ENCODE measurements at regions not wholly inside any gene's neighbourhood (a gene's known extent, or its start where the extent isn't known, plus 50 kb on each side); places are given as distances from the start of the nearest gene placed in this dataset.

GRCh38 chr16:63312346-63312745 is 1276.1 kb upstream of the CDH8 start:
- Histone ChIP-seq H3K4me3 (ENCODE audit: low read depth, low read length) (no peak overlapping the region), H3K27me3 (ENCODE audit: control insufficient read depth, insufficient read depth, low read length) (no peaks in the 10 kb centered on the region), H3K36me3 (ENCODE audit: control insufficient read depth, insufficient read depth, low read length) (no peaks in the 10 kb centered on the region)
- no peak for FAIRE-seq
- DNase-seq (ENCODE audit: low read depth), result no peak
- no peak for TF ChIP-seq CTCF (IDR thresholded peaks at IDR 0.05; ENCODE audit: insufficient read depth, low read length, severe bottlenecking)

GRCh38 chr16:63311313-63311712 is 1275.1 kb upstream of the CDH8 start:
- DNase-seq (ENCODE audit: low read depth) (no peak), FAIRE-seq (no peak)
- TF ChIP-seq CTCF (IDR thresholded peaks at IDR 0.05; ENCODE audit: insufficient read depth, low read length, severe bottlenecking), result no peak
- no peaks in the 10 kb centered on the region for H3K27me3 ChIP-seq (ENCODE audit: control insufficient read depth, insufficient read depth, low read length)
- no peak overlapping the region for H3K4me3 ChIP-seq (ENCODE audit: low read depth, low read length)
- no peaks in the 10 kb centered on the region for H3K36me3 ChIP-seq (ENCODE audit: control insufficient read depth, insufficient read depth, low read length)

- Histone ChIP-seq H3K4me3 (ENCODE audit: low read depth, low read length) (no peak overlapping the region), H3K27me3 (ENCODE audit: control insufficient read depth, insufficient read depth, low read length) (no peaks in the 10 kb centered on the region), H3K36me3 (ENCODE audit: control insufficient read depth, insufficient read depth, low read length) (no peaks in the 10 kb centered on the region)
- FAIRE-seq (no peak), DNase-seq (ENCODE audit: low read depth) (no peak)
- no peak for TF ChIP-seq CTCF (IDR thresholded peaks at IDR 0.05; ENCODE audit: insufficient read depth, low read length, severe bottlenecking)
Observed at GRCh38 chr16:63302811-63303210, 1266.6 kb upstream of the CDH8 start.

GRCh38 chr16:63301349-63301748 is 1265.1 kb upstream of the CDH8 start:
- H3K36me3 ChIP-seq (ENCODE audit: control insufficient read depth, insufficient read depth, low read length), result no peaks in the 10 kb centered on the region
- DNase-seq (ENCODE audit: low read depth) (no peak), FAIRE-seq (no peak)
- H3K4me3 ChIP-seq (ENCODE audit: low read depth, low read length), result no peak overlapping the region
- H3K27me3 ChIP-seq (ENCODE audit: control insufficient read depth, insufficient read depth, low read length), result no peaks in the 10 kb centered on the region
- TF ChIP-seq CTCF (IDR thresholded peaks at IDR 0.05; ENCODE audit: insufficient read depth, low read length, severe bottlenecking), result no peak

- DNase-seq (ENCODE audit: low read depth), result no peak
- Histone ChIP-seq H3K36me3 (ENCODE audit: control insufficient read depth, insufficient read depth, low read length) (no peaks in the 10 kb centered on the region), H3K27me3 (ENCODE audit: control insufficient read depth, insufficient read depth, low read length) (no peaks in the 10 kb centered on the region), H3K4me3 (ENCODE audit: low read depth, low read length) (no peak overlapping the region)
- FAIRE-seq, result no peak
- no peak for TF ChIP-seq CTCF (IDR thresholded peaks at IDR 0.05; ENCODE audit: insufficient read depth, low read length, severe bottlenecking)
Observed at GRCh38 chr16:63298993-63299392, 1262.8 kb upstream of the CDH8 start.

- no peak overlapping the region for H3K4me3 ChIP-seq (ENCODE audit: low read depth, low read length)
- no peak for TF ChIP-seq CTCF (IDR thresholded peaks at IDR 0.05; ENCODE audit: insufficient read depth, low read length, severe bottlenecking)
Observed at GRCh38 chr16:63292036-63292435, 1255.8 kb upstream of the CDH8 start.

More at GRCh38 chr16:63292036-63292435, 1255.8 kb upstream of the CDH8 start:
- H3K36me3 ChIP-seq (ENCODE audit: control insufficient read depth, insufficient read depth, low read length), result no peaks in the 10 kb centered on the region
- no peak for FAIRE-seq
- no peak for DNase-seq (ENCODE audit: low read depth)
- no peaks in the 10 kb centered on the region for H3K27me3 ChIP-seq (ENCODE audit: control insufficient read depth, insufficient read depth, low read length)

Measured in bronchial epithelial cell (primary cell).